A549 (cell line): ENCODE measurements at regions not wholly inside any gene's neighbourhood (a gene's known extent, or its start where the extent isn't known, plus 50 kb on each side); places are given as distances from the start of the nearest gene placed in this dataset.

ENCODE experiments used
- ATAC-seq, 2 experiments: fragments of 200-7000 bp in 1 of 2; fragments of >200 bp in 1 of 2; cut with Nextera tagmentation in 1 of 2; cut with Tn5 transposase in 1 of 2; 3 replicates each; pipeline versions ENCODE4 v1.8.0 to v1.9.1; 2018 to 2020; ENCODE audit warnings: mild to moderate bottlenecking in 1 of 2, moderate library complexity in 1 of 2
- CTCF ChIA-PET: fragments of 300-600 bp; sonication (Branson Sonifier 250); formaldehyde crosslinking; extraction: SDS; loops from one replicate; lab custom pipeline; 2021; ENCODE audit warnings: antibody characterized with exemption, inconsistent platforms; lab: Yijun Ruan, JAX
- POLR2A ChIA-PET: fragments of 350-600 bp; formaldehyde crosslinking; extraction: SDS; loops from one replicate; lab custom pipeline; 2021; ENCODE audit warnings: antibody characterized with exemption, inconsistent platforms; lab: Yijun Ruan, JAX
- DNase-seq, 2 experiments: peaks; one replicate each; pipeline versions ENCODE4 v3.0.0 to v3.0.0-alpha.2; 2011 to 2016; ENCODE audit warnings: low read depth in 1 of 2, low spot score in 1 of 2
- FAIRE-seq: peaks from 2 replicates; lab custom pipeline; 2011; peaks lifted over from hg19 to GRCh38; lab: Jason Lieb, UNC
- H3K27ac ChIP-seq, 2 experiments: fragments of >200 bp; sonication (Bioruptor Twin); formaldehyde crosslinking; 3 replicates each; pipeline ENCODE4 v1.5.1; 2016 to 2017
- H3K4me1 ChIP-seq: fragments of >200 bp; sonication (Bioruptor Twin); formaldehyde crosslinking; 3 replicates; pipeline ENCODE4 v1.6.1; 2016
- H3K4me2 ChIP-seq: fragments of >200 bp; sonication (Bioruptor Twin); formaldehyde crosslinking; 3 replicates; pipeline ENCODE4 v1.6.1; 2016
- H3K4me3 ChIP-seq: fragments of >200 bp; sonication (Bioruptor Twin); formaldehyde crosslinking; 3 replicates; pipeline ENCODE4 v1.5.1; 2016
- H3K9me3 ChIP-seq: fragments of >200 bp; sonication (Bioruptor Twin); formaldehyde crosslinking; 3 replicates; pipeline ENCODE4 v1.6.1; 2016
- BHLHE40 ChIP-seq: IDR thresholded peaks from 2 replicates; pipeline ENCODE4 v1.6.1; 2012; ENCODE audit warnings: low read depth, low read length, inconsistent platforms
- CBX2 ChIP-seq: fragments of 200-600 bp; sonication (generic); IDR thresholded peaks from 2 replicates; pipeline ENCODE4 v1.6.1; 2016; ENCODE audit warnings: low read depth, mild to moderate bottlenecking, borderline replicate concordance
- CBX8 ChIP-seq: fragments of 200-600 bp; sonication (generic); IDR thresholded peaks from 2 replicates; pipeline ENCODE4 v1.6.1; 2016
- CEBPB ChIP-seq, 2 experiments: fragments of >200 bp in 1 of 2; sonication (Bioruptor Twin) in 1 of 2; formaldehyde crosslinking in 1 of 2; IDR thresholded peaks; 2 replicates each; pipeline ENCODE4 v1.6.1; 2012 to 2016
- CHD2 ChIP-seq: fragments of 150-350 bp; IDR thresholded peaks from 2 replicates; pipeline ENCODE4 v1.6.1; 2014; ENCODE audit warnings: low read length; ENCODE audit not compliant: partially characterized antibody
- CHD4 ChIP-seq: fragments of 200-600 bp; sonication (generic); IDR thresholded peaks from 2 replicates; pipeline ENCODE4 v1.6.1; 2016; ENCODE audit warnings: antibody characterized with exemption, mild to moderate bottlenecking, borderline replicate concordance
- ELK1 ChIP-seq: fragments of 150-350 bp; IDR thresholded peaks from 2 replicates; pipeline ENCODE4 v1.6.1; 2014; ENCODE audit warnings: low read depth, mild to moderate bottlenecking, low read length
- FOXS1 ChIP-seq: fragments of 250-450 bp; sonication (Bioruptor Pico); IDR thresholded peaks from 2 replicates; pipeline ENCODE4 v1.5.0; 2020; ENCODE audit warnings: mild to moderate bottlenecking, moderate library complexity
- GATA3 ChIP-seq: IDR thresholded peaks from 2 replicates; pipeline ENCODE4 v1.6.1; 2012; ENCODE audit warnings: borderline replicate concordance
- HDAC2 ChIP-seq: fragments of 200-600 bp; sonication (generic); IDR thresholded peaks from 2 replicates; pipeline ENCODE4 v1.6.1; 2016
- HES2 ChIP-seq: fragments of >200 bp; sonication (Bioruptor Twin); formaldehyde crosslinking; IDR thresholded peaks from 2 replicates; pipeline ENCODE4 v1.6.1; 2016
- HOXB5 ChIP-seq: fragments of 250-450 bp; sonication (Bioruptor Pico); IDR thresholded peaks from 2 replicates; pipeline ENCODE4 v1.5.0; 2020; ENCODE audit warnings: mild to moderate bottlenecking, moderate library complexity
- KDM5A ChIP-seq: fragments of 200-600 bp; sonication (generic); IDR thresholded peaks from 2 replicates; pipeline ENCODE4 v1.6.1; 2016; ENCODE audit warnings: antibody characterized with exemption, mild to moderate bottlenecking
- MAFK ChIP-seq: fragments of 450-650 bp; IDR thresholded peaks from 2 replicates; pipeline ENCODE4 v1.6.1; 2014; ENCODE audit not compliant: partially characterized antibody
- MAX ChIP-seq: IDR thresholded peaks from 2 replicates; pipeline ENCODE4 v1.6.1; 2012
- MYC ChIP-seq: IDR thresholded peaks from 2 replicates; pipeline ENCODE4 v1.6.1; 2012; ENCODE audit warnings: mild to moderate bottlenecking, inconsistent platforms, low read length, improper control_type of control experiment, borderline replicate concordance
- NFE2L2 ChIP-seq: fragments of 150-350 bp; conservative IDR thresholded peaks from 2 replicates; pipeline ENCODE4 v1.6.1; 2014; ENCODE audit warnings: low read length
- NPAS2 ChIP-seq: fragments of 250-450 bp; sonication (Bioruptor Pico); IDR thresholded peaks from 2 replicates; pipeline ENCODE4 v1.8.0; 2022; ENCODE audit warnings: mild to moderate bottlenecking, moderate library complexity, borderline replicate concordance
- NR3C1 ChIP-seq: fragments of >200 bp; sonication (Bioruptor Twin); formaldehyde crosslinking; IDR thresholded peaks from 3 replicates; pipeline ENCODE4 v1.6.1; 2017
- RFX5 ChIP-seq: fragments of 450-650 bp; IDR thresholded peaks from 2 replicates; pipeline ENCODE4 v1.7.1; 2014; ENCODE audit warnings: antibody characterized with exemption, mild to moderate bottlenecking, moderate library complexity
- ZC3H11A ChIP-seq: fragments of 450-650 bp; IDR thresholded peaks from 2 replicates; pipeline ENCODE4 v1.6.1; 2014; ENCODE audit warnings: antibody characterized with exemption, mild to moderate bottlenecking
- ZSCAN20 ChIP-seq: fragments of 250-450 bp; sonication (Bioruptor Pico); IDR thresholded peaks from 2 replicates; pipeline ENCODE4 v1.8.0; 2022; ENCODE audit warnings: mild to moderate bottlenecking, moderate library complexity
- WGBS: methylation state at CpG from one replicate; pipeline ENCODE4 v1.1.6; 2017; ENCODE audit errors: missing lambda C conversion rate; 5-methylcytosine and 5-hydroxymethylcytosine counted together
- TF ChIP-seq, protein P1 (sequence below): IDR thresholded peaks from 2 replicates; pipeline ENCODE4 v1.6.1; 2012
- TF ChIP-seq, protein P2 (sequence below): fragments of 250-450 bp; sonication (Bioruptor Pico); IDR thresholded peaks from 2 replicates; pipeline ENCODE4 v1.5.0; 2021; ENCODE audit warnings: mild to moderate bottlenecking, moderate library complexity, borderline replicate concordance

GRCh38 chr9:87827341-87827740 is 55.3 kb upstream of the SPATA31E1 start:
- no peak overlapping the region for H3K4me2 ChIP-seq
- no peaks in the 10 kb centered on the region for H3K9me3 ChIP-seq
- CTCF ChIA-PET: interaction anchor here (1.1 to 3.3 kb wide), 4 partner anchors 12 to 142 kb away, joined by 3 to 16 read pairs (median 8); no protein-coding TSS in a partner anchor
- no peak overlapping the region for H3K4me3 ChIP-seq
- H3K27ac ChIP-seq: no peak overlapping the region
- POLR2A ChIA-PET: no interaction called here
- TF ChIP-seq NPAS2 (CRISPR knock-in tag): no peak
- TF ChIP-seq, protein P1, sequence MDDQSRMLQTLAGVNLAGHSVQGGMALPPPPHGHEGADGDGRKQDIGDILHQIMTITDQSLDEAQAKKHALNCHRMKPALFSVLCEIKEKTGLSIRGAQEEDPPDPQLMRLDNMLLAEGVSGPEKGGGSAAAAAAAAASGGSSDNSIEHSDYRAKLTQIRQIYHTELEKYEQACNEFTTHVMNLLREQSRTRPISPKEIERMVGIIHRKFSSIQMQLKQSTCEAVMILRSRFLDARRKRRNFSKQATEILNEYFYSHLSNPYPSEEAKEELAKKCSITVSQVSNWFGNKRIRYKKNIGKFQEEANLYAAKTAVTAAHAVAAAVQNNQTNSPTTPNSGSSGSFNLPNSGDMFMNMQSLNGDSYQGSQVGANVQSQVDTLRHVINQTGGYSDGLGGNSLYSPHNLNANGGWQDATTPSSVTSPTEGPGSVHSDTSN: no peak
- no peak for TF ChIP-seq KDM5A
- no peak for TF ChIP-seq NFE2L2
- TF ChIP-seq ZSCAN20 (CRISPR knock-in tag): no peak
- TF ChIP-seq MAFK: no peak
- TF ChIP-seq ELK1: no peak
- no peak for TF ChIP-seq CBX2
- no peak for TF ChIP-seq CHD4
- no peak for TF ChIP-seq RFX5
- no peak for TF ChIP-seq NR3C1
- no peak for TF ChIP-seq FOXS1 (CRISPR knock-in tag)
- no peak for TF ChIP-seq ZC3H11A
- DNase-seq (no peak), ATAC-seq (no peak), FAIRE-seq (peak; percentile 18)
- H3K4me1 ChIP-seq: peaks cover 3% of the 10 kb centered on the region; the same call in 2 of the 3 replicates
- 77% methylated on average over 2 of the region's 2 CpGs for WGBS

DNA sequence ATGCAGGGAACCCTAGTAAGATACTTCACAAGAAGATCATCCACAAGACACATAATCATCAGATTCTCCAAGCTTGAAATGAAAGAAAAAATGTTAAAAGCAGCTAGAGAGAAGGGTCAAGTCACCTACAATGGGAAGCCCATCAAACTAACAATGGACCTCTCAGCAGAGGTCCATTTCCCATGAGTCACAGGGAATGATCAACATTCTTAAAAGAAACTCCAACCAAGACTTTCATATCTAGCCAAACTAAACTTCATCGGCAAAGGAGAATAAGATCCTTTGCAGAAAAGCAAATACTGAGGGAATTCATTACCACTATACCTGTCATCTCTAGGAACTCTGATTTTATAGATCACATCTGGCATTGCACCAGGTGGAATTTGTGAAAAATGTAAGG is 52.9 kb upstream of the SPATA31E1 start:
- FAIRE-seq (peak; percentile 23), ATAC-seq (no peak), DNase-seq (no peak)
- H3K4me1 ChIP-seq: peaks cover 3% of the 10 kb centered on the region; the same call in 2 of the 3 replicates
- no peaks in the 10 kb centered on the region for H3K9me3 ChIP-seq
- H3K4me3 ChIP-seq: no peak overlapping the region
- TF ChIP-seq FOXS1 (CRISPR knock-in tag) (no peak), CHD2 (no peak), HDAC2 (no peak), MYC (no peak), GATA3 (no peak), NFE2L2 (no peak), KDM5A (no peak), BHLHE40 (no peak), NPAS2 (CRISPR knock-in tag) (no peak), HES2 (no peak), CBX8 (no peak), HOXB5 (CRISPR knock-in tag) (no peak), MAX (no peak), CEBPB (IDR thresholded peaks at IDR 0.05) (no peak), ZC3H11A (no peak)
- TF ChIP-seq, protein P2, sequence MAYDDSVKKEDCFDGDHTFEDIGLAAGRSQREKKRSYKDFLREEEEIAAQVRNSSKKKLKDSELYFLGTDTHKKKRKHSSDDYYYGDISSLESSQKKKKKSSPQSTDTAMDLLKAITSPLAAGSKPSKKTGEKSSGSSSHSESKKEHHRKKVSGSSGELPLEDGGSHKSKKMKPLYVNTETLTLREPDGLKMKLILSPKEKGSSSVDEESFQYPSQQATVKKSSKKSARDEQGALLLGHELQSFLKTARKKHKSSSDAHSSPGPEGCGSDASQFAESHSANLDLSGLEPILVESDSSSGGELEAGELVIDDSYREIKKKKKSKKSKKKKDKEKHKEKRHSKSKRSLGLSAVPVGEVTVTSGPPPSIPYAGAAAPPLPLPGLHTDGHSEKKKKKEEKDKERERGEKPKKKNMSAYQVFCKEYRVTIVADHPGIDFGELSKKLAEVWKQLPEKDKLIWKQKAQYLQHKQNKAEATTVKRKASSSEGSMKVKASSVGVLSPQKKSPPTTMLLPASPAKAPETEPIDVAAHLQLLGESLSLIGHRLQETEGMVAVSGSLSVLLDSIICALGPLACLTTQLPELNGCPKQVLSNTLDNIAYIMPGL (CRISPR knock-in tag): no peak
- 7% methylated on average over 1 of the region's 1 CpG for WGBS
- ChIA-PET CTCF (interaction anchor here (1.2 to 3.3 kb wide), 3 partner anchors 17 to 145 kb away, joined by 3 to 16 read pairs (median 11); no protein-coding TSS in a partner anchor), POLR2A (no interaction called here)
- no peak overlapping the region for H3K27ac ChIP-seq
- H3K4me2 ChIP-seq: no peak overlapping the region
